IPS-20b (cell line): ENCODE measurements at regions not wholly inside any gene's neighbourhood (a gene's known extent, or its start where the extent isn't known, plus 50 kb on each side); places are given as distances from the start of the nearest gene placed in this dataset.

ENCODE experiments used
- H3K27ac ChIP-seq: one replicate; pipeline ENCODE4 v1.5.1; 2013; ENCODE audit warnings: low read length
- H3K27me3 ChIP-seq: 2 replicates; pipeline ENCODE4 v1.6.1; 2013; ENCODE audit warnings: mild to moderate bottlenecking, low read length, inconsistent platforms; ENCODE audit not compliant: insufficient read depth
- H3K36me3 ChIP-seq: 2 replicates; pipeline ENCODE4 v1.6.1; 2013; ENCODE audit warnings: low read depth, mild to moderate bottlenecking, inconsistent platforms, low read length, moderate library complexity; ENCODE audit not compliant: insufficient read depth
- H3K4me1 ChIP-seq: 2 replicates; pipeline ENCODE4 v1.6.1; 2013; ENCODE audit warnings: mild to moderate bottlenecking, control low read depth, inconsistent platforms, low read length, moderate library complexity; ENCODE audit not compliant: insufficient read depth
- H3K4me3 ChIP-seq: 2 replicates; pipeline ENCODE4 v1.5.1; 2013; ENCODE audit warnings: mild to moderate bottlenecking, low read length, inconsistent platforms
- H3K9ac ChIP-seq: 2 replicates; pipeline ENCODE4 v1.6.1; 2013; ENCODE audit warnings: low read depth, mild to moderate bottlenecking, inconsistent platforms, low read length, moderate library complexity
- H3K9me3 ChIP-seq: 2 replicates; pipeline ENCODE4 v1.6.1; 2013; ENCODE audit warnings: mild to moderate bottlenecking, low read depth, low read length, inconsistent platforms; ENCODE audit not compliant: insufficient read depth

DNA sequence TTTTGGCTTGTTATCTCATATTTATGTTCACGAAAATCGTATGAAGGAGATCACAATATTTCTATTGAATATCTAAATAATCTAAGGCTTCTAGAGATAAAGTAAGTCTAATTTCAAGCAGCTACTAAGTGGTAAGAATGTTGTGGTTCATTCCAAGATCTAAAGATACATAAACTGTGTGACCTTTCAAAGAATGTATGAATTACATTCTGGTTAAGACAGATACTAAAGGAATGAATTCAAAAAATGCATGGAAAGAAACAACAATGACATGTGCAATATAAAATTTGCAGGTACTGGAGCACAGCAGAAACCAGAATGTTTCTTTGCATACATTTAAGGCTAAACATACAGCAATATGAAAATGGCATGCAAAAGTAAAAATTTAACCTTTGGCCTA lies 1214.6 kb downstream of the CDH8 start:
- no peak overlapping the region for H3K4me3 ChIP-seq
- H3K27ac ChIP-seq, result no peak overlapping the region
- H3K9me3 ChIP-seq, result no peaks in the 10 kb centered on the region
- no peaks in the 10 kb centered on the region for H3K36me3 ChIP-seq
- H3K9ac ChIP-seq, result no peak overlapping the region
- H3K27me3 ChIP-seq, result no peaks in the 10 kb centered on the region
- no peaks in the 10 kb centered on the region for H3K4me1 ChIP-seq

DNA sequence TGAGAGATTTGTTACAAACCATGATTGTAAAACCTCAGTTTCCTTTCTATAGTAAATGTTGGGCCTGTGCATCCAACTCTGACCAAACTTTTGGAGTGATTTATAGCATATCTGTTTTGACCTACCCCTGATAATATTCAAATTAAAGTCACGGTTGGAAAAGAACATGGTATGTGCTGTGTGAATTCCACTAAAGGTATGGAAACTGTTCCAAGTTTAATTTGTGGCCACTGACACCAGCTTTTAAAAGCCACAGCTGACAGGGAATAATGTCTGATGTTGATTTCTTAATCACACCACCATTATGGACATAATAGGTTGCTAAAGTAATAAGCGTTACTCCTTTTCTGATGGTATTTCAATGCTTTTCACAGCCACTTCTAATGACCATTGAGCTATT lies 1215.9 kb downstream of the CDH8 start:
- no peaks in the 10 kb centered on the region for H3K9me3 ChIP-seq
- H3K36me3 ChIP-seq, result no peaks in the 10 kb centered on the region
- no peak overlapping the region for H3K4me3 ChIP-seq
- H3K27ac ChIP-seq, result no peak overlapping the region
- no peak overlapping the region for H3K9ac ChIP-seq
- no peaks in the 10 kb centered on the region for H3K27me3 ChIP-seq
- H3K4me1 ChIP-seq, result no peaks in the 10 kb centered on the region

DNA sequence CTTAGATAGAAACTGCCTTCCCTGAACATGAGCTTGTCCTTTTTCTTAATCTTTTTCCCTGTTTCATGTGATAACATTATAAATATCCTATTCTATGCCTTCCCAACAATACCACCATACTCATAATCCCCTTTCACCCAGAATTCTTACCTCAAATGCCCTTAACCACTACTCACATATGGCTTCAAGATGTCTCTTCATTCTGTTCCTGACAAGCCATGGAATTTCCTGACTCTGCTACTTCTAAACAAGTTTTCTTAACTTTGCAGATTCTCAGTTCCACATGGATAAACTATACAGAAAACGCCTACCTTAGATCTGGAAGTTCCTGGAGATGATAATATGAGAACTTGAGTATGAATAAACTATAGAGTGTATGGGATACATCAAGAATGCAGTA lies 1217.8 kb downstream of the CDH8 start:
- Histone ChIP-seq H3K36me3 (no peaks in the 10 kb centered on the region), H3K4me1 (no peaks in the 10 kb centered on the region), H3K9me3 (no peaks in the 10 kb centered on the region), H3K9ac (no peak overlapping the region), H3K27me3 (no peaks in the 10 kb centered on the region), H3K27ac (no peak overlapping the region), H3K4me3 (no peak overlapping the region)

DNA sequence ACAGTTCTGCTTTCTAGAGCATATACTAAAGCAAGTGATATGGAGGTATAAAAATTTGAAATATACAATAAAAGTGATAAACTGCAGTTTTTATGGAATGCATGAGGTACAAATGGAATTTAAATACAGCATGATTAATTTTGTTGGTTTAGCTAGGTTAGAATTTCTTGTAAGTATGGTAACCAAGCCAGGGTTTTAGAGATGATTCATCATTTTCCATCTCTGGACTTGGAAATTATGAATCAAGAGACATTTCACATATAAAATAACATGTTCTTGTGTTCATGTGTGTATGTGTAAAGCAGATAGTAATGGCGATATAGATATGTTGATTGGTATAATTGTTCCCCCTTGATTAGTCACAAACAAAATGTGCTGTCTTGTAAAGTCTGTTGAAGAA lies 1219.8 kb downstream of the CDH8 start:
- Histone ChIP-seq H3K9ac (no peak overlapping the region), H3K4me1 (no peaks in the 10 kb centered on the region)

DNA sequence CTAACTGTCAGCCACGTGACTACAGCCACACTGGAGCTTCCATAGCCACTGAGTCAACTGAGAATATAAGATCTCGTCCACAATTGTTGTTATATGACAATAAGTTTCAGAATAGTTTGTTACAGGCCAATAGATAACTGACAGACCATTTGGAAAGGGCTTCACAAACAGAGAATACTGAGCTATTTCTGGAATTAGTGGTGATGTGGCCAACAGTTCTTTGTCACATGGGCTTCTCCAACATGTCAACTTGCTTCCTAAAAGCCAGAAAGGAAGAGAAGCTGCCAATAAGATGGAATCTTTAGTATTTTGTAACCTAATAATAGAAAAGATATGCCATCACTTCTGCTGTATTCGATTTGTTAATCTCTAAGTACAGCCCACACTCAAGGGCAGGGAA lies 1220.4 kb downstream of the CDH8 start:
- Histone ChIP-seq H3K36me3 (no peaks in the 10 kb centered on the region), H3K4me3 (no peak overlapping the region), H3K9me3 (no peaks in the 10 kb centered on the region), H3K27me3 (no peaks in the 10 kb centered on the region), H3K27ac (no peak overlapping the region), H3K9ac (no peak overlapping the region), H3K4me1 (no peaks in the 10 kb centered on the region)

More for the DNA sequence above, 1219.8 kb downstream of the CDH8 start:
- Histone ChIP-seq H3K27me3 (no peaks in the 10 kb centered on the region), H3K4me3 (no peak overlapping the region), H3K27ac (no peak overlapping the region), H3K36me3 (no peaks in the 10 kb centered on the region), H3K9me3 (no peaks in the 10 kb centered on the region)

DNA sequence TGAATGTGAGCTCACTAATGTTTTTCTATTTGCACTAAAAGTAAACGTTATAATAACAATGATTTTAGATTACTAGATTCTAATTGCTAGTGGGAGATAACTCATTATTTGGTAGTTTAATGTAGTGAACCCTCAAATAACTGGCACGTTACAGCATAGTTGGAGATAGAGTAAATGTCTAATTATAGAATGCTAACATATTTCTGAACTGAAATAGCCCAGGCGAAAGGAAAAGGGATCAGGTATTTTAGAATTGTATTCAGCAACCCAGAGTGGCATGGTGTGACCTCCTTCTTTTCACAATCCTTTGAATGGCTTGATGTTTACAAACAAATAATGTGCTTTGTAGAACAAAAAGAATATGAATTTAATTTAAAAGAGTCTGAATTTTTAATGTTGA lies 1221.2 kb downstream of the CDH8 start:
- Histone ChIP-seq H3K27me3 (no peaks in the 10 kb centered on the region), H3K27ac (no peak overlapping the region), H3K9ac (no peak overlapping the region), H3K4me3 (no peak overlapping the region), H3K9me3 (no peaks in the 10 kb centered on the region), H3K36me3 (no peaks in the 10 kb centered on the region), H3K4me1 (no peaks in the 10 kb centered on the region)

DNA sequence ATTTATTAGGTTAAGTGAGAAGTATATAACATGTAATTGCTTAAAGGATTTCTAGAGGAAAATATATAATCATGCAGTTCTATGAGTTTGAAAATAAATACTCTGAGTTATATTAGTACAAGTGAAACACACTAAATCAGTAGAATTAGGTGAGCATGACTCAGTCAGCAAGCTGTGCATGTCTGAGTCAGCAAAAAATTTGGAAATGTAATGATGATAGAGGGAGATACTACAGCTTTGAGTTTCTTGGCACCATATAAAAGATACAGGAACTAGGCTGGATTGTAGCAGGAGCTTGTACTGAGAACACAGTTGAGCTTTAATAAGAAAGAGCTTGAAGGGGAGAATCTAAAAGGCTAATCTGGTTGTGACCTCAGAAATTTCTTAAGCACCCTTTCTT lies 1224.6 kb downstream of the CDH8 start:
- no peaks in the 10 kb centered on the region for H3K9me3 ChIP-seq
- H3K9ac ChIP-seq, result no peak overlapping the region
- no peak overlapping the region for H3K27ac ChIP-seq
- no peaks in the 10 kb centered on the region for H3K27me3 ChIP-seq
- H3K4me3 ChIP-seq, result no peak overlapping the region
- H3K36me3 ChIP-seq, result no peaks in the 10 kb centered on the region
- H3K4me1 ChIP-seq, result no peaks in the 10 kb centered on the region

DNA sequence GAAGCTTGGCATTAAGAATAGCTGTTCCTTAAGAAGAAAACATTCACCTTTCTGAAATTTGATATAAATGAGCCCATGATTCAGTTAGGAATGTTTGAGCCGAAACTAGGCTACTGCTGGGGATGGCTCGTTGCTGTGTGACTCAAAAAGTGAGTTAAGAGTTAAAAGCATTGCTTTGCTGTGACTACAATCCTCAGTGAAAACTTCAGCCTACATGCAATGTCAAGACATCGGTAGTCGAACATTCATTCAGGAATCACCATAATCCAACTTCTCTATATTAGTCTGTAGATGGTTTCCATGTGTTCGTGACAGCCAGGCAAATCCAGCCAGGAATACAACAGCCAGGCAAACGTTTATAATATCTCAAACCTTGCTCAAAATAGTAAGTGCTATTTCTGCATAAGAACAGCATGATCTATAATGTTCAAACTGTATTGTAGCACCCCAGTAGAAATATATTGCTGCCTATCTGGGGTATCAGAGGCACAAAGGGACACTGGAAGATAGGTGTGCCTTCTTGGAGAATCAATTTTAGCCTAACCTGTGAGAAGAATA lies 1225.1 kb downstream of the CDH8 start:
- no peak overlapping the region for H3K9ac ChIP-seq
- H3K27ac ChIP-seq, result no peak overlapping the region
- no peaks in the 10 kb centered on the region for H3K4me1 ChIP-seq
- no peaks in the 10 kb centered on the region for H3K36me3 ChIP-seq
- no peaks in the 10 kb centered on the region for H3K27me3 ChIP-seq
- no peak overlapping the region for H3K4me3 ChIP-seq
- H3K9me3 ChIP-seq, result no peaks in the 10 kb centered on the region

DNA sequence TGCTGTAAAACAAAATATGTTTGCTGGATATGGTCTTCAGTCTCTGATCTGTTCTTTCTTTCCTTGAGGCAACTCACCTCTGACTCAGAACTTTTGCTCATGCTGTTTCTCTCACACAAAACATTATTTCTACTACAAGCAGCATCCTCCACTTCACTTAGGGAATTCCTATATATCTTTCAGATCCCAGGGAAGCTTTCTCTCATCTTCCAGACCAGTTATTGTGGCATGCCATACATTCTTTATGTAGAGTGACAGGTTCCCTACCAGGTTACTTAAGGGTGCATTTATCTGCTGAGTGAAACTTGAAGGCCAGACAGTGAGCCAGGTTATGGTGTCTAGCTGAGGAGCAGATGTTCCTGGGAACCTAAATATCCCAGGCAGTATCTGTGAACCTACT lies 1226.0 kb downstream of the CDH8 start:
- H3K36me3 ChIP-seq, result no peaks in the 10 kb centered on the region
- no peaks in the 10 kb centered on the region for H3K4me1 ChIP-seq
- H3K9me3 ChIP-seq, result no peaks in the 10 kb centered on the region
- no peak overlapping the region for H3K4me3 ChIP-seq
- no peak overlapping the region for H3K9ac ChIP-seq
- H3K27me3 ChIP-seq, result no peaks in the 10 kb centered on the region
- H3K27ac ChIP-seq, result no peak overlapping the region

DNA sequence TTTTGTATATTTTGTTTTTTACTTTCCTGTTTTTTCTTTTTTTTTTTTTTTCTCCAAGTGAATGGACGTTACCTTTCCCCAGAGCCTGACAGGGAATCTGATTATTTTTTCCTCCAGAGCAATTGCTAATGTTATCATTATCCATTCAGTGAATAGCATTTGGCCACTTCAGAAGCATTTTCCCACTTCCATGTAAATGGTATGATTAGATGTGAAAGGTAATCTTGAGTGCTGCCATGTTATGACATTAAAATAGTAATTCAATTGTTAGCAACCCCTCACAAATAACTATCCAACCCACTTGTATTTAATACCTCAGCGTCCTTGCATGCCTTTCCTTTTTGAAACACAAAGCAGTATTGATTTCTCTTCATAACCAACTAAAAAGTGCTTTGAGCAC lies 1243.8 kb downstream of the CDH8 start:
- Histone ChIP-seq H3K36me3 (no peaks in the 10 kb centered on the region), H3K9me3 (no peaks in the 10 kb centered on the region), H3K4me1 (peaks cover 6% of the 10 kb centered on the region; the same call in 1 of the 2 replicates), H3K27ac (no peak overlapping the region), H3K4me3 (no peak overlapping the region), H3K9ac (no peak overlapping the region), H3K27me3 (no peaks in the 10 kb centered on the region)

DNA sequence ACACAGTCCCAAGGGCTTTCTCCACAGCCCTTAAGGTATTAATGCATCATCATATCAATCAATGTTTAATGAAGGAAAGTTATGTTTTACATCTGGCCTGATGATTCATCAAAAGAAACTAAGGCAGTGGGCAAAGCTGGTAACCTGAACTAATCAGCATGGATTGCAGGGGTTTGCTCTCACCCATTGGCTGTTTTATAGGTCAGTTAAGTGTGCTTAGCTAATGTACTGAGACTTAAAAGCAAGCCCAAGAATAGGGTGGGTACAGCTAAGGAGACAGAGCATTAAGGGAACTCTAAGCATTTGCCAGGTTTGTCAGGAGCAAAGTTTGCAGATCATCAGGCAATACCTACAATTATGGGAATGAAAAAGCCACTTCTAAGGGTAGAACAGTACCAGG lies 1247.6 kb downstream of the CDH8 start:
- no peaks in the 10 kb centered on the region for H3K36me3 ChIP-seq
- no peak overlapping the region for H3K27ac ChIP-seq
- no peak overlapping the region for H3K4me3 ChIP-seq
- no peaks in the 10 kb centered on the region for H3K27me3 ChIP-seq
- H3K9me3 ChIP-seq, result no peaks in the 10 kb centered on the region
- H3K9ac ChIP-seq, result no peak overlapping the region
- H3K4me1 ChIP-seq, result no peaks in the 10 kb centered on the region

DNA sequence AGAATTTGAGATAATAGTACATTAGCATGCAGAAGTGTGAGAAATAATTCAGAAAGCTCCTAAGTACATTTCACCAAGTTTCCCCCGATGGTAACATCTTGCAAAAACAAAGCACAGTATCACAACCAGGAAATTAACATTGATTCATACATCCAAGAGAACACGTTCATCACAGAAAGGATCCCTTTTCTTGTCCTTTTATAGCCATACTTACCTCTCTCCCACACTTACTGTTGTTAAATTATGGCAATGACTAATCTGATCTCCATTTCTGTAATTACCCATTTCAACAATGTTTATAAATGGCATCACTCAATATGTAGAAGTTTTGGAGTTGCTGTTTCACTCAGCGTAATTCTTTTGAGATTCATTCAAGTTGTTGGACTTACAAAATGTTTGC lies 1260.0 kb downstream of the CDH8 start:
- no peak overlapping the region for H3K27ac ChIP-seq
- no peak overlapping the region for H3K9ac ChIP-seq
- no peak overlapping the region for H3K4me3 ChIP-seq

DNA sequence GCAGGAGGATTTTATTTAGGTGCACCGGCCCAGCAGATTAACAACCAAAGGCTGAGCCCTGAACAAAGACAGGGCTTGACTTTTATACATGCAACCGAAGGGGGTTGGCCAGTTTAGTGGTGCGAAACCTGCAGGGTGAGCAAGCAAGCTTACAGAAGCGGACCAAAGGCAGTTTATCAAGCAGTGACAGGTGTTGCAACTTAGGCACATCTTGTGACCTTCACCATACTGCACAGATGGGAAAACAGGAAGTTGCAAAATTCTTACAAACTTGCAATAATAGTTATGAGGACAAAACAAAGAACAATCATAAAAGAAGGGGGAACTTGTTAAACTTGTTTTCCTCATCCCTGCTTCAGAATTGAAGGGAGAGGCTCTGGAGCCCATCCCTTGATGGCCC lies 1265.1 kb downstream of the CDH8 start:
- Histone ChIP-seq H3K9ac (no peak overlapping the region), H3K36me3 (no peaks in the 10 kb centered on the region), H3K9me3 (peaks cover 17% of the 10 kb centered on the region), H3K4me1 (no peaks in the 10 kb centered on the region), H3K4me3 (no peak overlapping the region), H3K27ac (no peak overlapping the region), H3K27me3 (no peaks in the 10 kb centered on the region)

More for the DNA sequence above, 1260.0 kb downstream of the CDH8 start:
- no peaks in the 10 kb centered on the region for H3K27me3 ChIP-seq
- no peaks in the 10 kb centered on the region for H3K36me3 ChIP-seq
- H3K4me1 ChIP-seq, result no peaks in the 10 kb centered on the region
- peaks cover 8% of the 10 kb centered on the region for H3K9me3 ChIP-seq
